ENCODE measurements at regions not wholly inside any gene's neighbourhood (a gene's known extent, or its start where the extent isn't known, plus 50 kb on each side); places are given as distances from the start of the nearest gene placed in this dataset.

DNA sequence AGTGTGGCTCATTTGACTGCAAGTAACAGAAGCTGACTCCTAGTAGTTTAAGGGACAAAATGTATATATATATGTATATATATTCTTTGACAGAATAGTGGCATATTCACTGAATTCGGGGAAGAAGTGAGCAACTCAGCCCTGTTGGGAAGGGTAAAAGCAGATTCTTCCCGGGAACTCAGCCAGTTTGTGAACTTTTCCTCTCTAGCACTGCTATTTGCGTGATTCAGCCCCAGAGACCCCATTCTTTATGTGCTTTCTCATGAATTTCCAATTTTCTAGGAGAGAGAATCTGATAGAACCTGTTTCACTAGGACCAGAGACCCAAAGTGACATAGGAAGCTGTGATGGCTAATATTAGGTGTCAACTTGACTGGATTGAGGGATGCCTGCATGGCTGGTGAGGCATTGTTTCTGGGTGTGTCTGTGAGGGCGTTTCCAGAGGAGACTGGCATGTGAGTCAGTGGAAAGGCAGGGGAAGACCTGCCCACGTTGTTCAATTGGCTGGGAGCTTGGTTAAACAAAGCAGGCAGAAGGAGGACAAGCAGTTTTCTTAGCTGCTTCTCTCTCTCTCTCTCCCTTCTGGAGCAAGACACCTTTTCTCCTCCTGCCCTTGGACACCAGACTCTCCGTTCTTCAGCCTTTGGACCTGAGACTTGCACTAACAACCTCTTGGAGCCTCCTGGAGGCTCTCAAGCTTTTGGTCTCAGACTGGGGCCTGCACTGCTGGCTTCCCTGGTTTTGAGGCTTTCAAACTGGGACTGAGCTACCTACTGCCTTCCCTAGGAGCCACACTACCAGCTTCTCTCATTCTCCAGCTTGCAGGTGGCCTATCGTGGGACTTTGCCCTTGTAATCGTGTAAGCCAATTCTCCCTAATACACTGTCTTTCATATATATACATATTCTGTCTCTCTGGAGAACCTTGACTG, 93.4 kb upstream of the KCNK1 start:
- DNase-seq, result no peak

DNA sequence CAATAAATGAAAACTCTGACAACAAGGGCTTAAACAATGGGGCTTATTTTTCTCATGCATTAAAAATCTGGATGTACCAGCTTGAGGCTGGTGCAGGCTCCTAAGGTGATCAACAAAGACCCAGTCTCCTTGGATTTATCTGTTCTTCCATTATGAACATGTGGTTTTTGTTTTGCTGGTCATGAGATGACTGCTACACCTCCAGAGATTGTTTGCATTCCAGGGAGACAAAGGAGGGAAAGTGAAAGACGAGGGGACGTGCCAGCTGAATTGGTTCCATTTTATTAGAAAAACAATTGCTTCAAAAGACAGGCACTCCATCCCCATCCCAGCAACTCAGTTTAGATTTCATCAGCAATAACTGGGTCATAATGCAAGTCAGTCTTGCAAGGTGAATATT, 90.9 kb upstream of the KCNK1 start:
- peak in 1 of 3 experiments; percentile 10 for DNase-seq

DNA sequence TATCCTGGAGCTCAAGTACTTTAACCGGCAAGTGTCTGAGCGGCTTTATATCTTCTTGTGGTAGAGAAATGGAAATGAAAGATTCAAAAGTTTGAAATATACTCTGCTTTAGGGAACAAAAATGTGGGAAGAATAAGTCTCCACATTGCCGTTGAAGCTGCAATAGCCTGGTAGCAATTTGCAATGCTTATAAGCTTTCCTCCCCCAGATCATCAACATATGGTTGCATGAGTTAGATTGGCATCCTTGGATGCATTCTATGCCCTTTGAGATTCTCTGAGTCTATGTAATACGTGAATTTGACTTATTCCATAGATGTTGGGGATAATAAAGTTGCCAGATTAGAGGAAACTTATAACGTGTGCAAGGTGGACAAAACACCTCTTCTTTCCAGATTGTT, 86.1 kb upstream of the KCNK1 start:
- DNase-seq, result no peak

DNA sequence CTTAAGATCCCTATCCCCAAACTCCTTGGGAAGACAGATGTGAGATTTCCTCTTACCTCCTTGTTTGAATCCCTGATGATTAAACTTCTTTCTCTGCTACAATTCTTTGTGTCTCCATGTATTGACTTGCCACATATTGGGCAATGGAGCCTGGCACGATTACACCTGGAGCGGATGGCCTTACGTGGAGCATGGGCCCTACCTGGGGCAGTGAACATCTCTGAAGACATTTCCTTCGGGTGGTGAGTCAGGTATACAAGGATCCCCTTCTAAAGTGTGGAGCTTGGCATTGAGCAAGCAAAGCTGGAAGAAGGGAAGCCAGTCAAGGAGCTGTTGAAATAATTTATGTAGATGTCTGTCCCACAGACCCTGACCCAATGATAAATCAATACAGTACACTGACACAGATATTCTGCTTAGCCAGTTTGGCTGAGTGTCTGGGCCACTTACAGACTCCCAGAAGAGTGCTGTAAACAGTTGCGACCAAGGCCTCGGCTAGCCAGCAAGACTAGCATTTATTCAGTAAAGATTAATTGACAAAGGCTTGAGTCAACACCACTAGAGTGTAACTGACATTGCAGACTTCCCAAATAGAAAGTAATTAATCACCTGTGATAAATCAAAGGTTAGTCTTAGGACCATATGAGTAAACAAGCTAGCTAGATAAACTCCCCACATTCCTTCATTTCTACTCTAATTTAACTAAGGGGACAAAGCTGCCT, 83.1 kb upstream of the KCNK1 start:
- no peak for DNase-seq

DNA sequence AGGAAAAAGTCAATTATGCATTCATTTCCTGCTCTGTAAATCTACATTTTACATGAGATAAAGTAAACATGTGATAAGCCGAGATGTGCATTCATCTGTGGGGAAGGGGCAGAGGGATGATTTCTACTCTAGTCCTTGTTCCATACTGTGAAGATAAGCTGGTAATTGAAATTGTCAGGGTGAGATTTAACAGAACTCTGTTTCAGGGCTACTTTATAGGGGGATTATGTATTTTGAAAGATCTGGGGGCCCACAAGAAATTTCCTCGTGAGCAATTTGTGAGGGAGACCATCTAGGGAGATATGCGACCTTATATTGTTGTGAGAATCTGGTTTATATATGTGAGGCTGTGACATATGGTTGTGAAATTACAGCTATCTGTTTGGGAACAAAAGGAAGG, 73.1 kb upstream of the KCNK1 start:
- DNase-seq, result no peak

DNA sequence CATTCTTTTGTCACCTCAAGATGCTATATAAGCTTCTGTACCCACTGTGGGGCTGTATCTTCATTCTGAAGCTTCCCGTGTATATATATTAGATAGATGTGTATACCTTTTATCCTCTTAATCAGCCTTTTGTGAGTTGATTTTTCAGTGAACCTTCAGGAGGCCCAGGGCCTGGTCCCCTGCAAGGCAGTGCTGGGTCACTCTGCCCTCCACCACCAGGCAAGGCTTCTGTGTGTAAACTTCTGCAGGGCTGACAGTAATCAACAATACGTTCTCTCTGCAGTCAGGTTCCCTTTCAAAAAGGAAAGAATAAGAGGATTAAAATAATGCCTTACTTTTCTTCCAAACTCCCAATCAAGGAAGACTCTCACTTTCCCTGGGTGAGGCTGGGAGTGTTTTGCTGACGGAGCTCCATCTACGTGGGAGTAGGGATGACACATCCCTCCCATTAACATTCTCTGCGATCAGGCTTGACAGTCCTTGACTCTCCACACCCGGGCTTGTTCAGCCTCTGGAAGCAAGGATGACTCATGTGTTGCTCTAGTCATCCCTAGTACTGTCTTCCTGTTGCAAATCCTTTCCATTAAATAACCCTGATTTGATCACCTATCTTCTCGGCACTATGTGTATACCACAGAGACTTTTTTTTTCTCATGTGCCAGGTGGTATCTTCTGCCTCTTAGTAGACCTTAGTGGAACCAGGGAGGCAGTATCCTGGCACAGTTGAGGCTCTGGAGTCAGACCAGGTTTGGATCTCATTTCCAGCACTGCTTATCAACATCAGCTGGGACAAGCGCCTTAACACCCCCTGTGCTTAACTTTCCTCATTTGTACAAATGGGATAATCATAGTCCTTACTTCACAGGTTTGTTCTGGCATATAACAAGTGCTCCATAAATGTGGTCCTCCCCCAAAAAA, 70.3 kb upstream of the KCNK1 start:
- DNase-seq, result no peak

DNA sequence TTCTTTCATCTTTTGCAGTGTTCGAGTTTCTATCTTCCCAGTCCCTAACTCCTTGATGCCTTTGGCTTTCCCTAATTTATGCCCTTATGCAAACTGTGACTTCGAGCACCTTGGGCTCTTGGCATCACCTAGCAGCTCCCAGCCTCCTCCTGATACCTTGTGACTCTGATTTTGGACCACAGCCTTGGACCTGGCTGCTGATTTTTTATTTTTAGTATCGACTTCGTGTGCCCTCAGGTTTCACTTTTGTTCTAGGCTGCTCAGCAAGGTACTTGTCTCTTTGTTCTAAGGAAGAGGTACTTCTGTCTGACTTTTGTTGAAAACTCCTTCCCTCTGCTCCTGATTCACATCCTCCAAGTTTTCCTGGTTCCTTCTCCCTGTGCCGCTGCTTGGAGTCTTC, 69.6 kb upstream of the KCNK1 start:
- DNase-seq, result no peak

DNA sequence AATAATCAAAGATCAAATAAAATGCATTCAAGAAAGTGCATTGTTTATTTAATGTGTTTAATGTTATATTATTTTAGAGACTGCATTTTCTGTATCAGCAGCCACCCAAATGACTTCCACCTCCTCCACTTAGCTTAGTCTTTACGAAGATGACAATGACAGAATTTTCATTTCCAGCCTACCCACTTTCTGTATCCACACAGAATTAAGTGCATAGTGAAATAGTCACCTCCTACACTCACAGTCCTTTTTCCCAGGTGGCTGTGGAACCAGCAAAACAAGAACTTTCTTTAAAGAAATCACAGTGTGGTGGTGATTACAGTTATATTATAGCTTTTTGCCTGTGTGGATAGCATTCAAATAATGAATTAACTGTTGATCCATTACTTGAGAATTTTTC, 66.2 kb upstream of the KCNK1 start:
- no peak for DNase-seq

DNA sequence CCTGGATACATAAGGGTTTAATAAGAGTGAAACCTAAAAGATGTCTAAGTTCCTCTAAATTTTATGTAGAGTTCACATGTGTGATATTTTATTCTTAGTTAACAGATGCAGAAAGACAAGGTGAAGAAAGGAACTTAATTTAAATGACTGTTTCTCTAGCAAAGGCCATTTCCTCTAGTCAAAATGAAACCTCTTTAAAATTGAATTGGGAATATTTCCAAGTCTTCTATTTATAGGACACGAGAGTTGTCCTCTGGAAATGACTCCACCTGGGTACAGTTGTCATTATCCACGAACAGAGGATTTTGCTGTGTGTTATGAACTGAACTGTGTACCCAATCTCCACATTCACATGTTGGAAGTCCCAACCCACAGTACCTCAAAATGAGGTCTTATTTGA, 64.5 kb upstream of the KCNK1 start:
- DNase-seq, result no peak

DNA sequence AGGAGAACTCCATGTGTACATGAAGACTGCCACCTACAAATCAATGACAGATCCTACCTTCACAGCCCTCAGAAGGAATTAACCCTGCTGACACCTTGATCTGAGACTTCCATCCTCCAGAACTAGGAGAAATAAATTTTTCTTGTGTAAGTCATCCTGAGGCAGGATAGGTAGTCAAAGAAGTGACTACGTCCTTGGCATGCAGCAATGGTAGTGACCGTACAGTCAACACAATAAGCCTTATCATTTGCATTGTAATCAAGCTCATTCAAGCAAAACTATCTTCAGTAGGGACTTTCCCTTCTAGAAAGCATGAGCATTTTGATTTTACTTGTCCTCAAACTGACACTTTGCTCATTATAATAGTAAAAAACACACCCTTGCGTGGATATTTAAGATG, 64.0 kb upstream of the KCNK1 start:
- no peak for DNase-seq

DNA sequence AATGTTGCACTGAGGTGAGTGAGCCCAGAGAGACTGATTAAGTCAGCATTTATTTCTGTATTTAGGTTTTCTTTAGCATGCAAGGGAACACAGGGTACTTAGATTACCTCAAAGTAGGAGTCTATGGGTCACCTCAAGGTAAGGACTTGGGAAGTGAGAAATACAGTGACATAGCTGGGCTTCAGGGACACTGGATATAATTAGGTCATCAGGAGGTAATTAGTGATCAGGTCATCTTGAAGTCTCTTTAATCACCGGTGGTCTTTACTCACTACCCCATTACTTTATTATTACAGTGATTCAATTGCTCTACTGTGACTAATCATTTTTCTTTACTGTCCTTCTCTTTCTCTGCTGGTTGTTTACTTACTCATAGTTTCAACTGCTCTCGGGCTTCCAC, 59.9 kb upstream of the KCNK1 start:
- DNase-seq, result no peak

DNA sequence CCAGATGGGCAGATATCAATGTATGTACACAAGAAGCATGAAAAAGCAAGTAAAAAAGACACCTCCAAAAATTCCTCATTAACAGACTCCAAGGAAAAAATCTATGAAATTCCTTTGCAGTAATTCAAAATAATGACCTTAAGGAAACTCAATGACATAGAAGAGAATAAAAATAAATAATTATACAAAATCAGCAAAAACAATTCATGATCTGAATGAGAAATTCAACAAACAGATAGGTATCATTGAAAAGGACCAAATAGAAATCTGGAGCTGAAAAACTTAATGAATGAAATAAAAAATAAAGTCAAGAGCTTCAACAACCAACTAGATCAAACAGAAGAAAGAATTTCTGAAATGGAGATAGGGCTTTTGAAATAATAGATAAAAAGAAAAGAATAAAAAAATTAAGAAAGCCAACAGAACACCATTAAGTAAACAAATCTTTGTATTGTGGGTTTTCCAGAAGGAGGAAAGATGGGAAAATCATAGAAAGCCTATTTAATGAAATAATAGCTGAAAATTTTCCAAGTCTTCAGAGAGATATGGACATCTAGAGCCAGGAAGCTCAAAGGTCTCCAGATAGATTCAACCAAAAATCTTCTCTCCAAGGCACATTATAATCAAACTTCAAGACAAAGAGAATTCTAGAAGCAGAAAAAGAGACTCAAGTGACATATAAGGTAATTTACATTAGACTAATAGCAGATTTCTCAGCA, 52.0 kb upstream of the KCNK1 start:
- no peak for DNase-seq

All from NCI-H1417 (cell line).